IMR-90 (cell line): ENCODE measurements at regions not wholly inside any gene's neighbourhood (a gene's known extent, or its start where the extent isn't known, plus 50 kb on each side); places are given as distances from the start of the nearest gene placed in this dataset.

Experiments used
- ATAC-seq: fragments of 200-7000 bp; cut with Tn5 transposase; 2 replicates; pipeline ENCODE4 v1.9.1; 2020; ENCODE audit warnings: low read depth, mild to moderate bottlenecking, moderate library complexity
- BruUV-seq: library from RNA; stranded (reverse); fragments of 400-500 nt; replicated peaks from 2 replicates; lab custom pipeline; 2021; lab: Mats Ljungman, UMichigan
- CTCF ChIA-PET: fragments of 300-600 bp; formaldehyde crosslinking; extraction: SDS; loops from one replicate; lab custom pipeline; 2021; ENCODE audit warnings: antibody characterized with exemption; lab: Yijun Ruan, JAX
- POLR2A ChIA-PET: fragments of 300-600 bp; sonication (Branson Sonifier 250); formaldehyde crosslinking; loops from one replicate; lab custom pipeline; 2022; ENCODE audit warnings: antibody characterized with exemption; ENCODE audit not compliant: unreplicated experiment; lab: Charles Lee
- DNase-seq: peaks from one replicate; pipeline ENCODE4 v3.0.0; 2013
- H2AFZ ChIP-seq: replicated peaks from 2 replicates; pipeline ENCODE3; 2013; ENCODE audit warnings: low read length, mild to moderate bottlenecking; ENCODE audit not compliant: poor library complexity
- H2AK5ac ChIP-seq: 2 replicates; pipeline ENCODE4 v1.6.1; 2013; ENCODE audit warnings: low read depth, low read length, inconsistent platforms
- H2AK9ac ChIP-seq: replicated peaks from 2 replicates; pipeline ENCODE3; 2013; ENCODE audit warnings: mild to moderate bottlenecking, low read depth, low read length, moderate library complexity; ENCODE audit not compliant: poor library complexity
- H2BK120ac ChIP-seq: 2 replicates; pipeline ENCODE4 v1.6.1; 2013; ENCODE audit warnings: low read depth, low read length, inconsistent platforms
- H2BK15ac ChIP-seq: 3 replicates; pipeline ENCODE4 v1.6.1; 2013; ENCODE audit warnings: low read depth, low read length, inconsistent platforms
- H2BK20ac ChIP-seq: 2 replicates; pipeline ENCODE4 v1.6.1; 2013; ENCODE audit warnings: low read depth, mild to moderate bottlenecking, inconsistent platforms, low read length, moderate library complexity
- H2BK5ac ChIP-seq: 2 replicates; pipeline ENCODE4 v1.6.1; 2013; ENCODE audit warnings: mild to moderate bottlenecking, low read depth, low read length, inconsistent platforms; ENCODE audit not compliant: poor library complexity, severe bottlenecking
- H3K14ac ChIP-seq: replicated peaks from 2 replicates; pipeline ENCODE4 v1.6.1; 2013; ENCODE audit warnings: low read depth, low read length, inconsistent platforms
- H3K18ac ChIP-seq: 2 replicates; pipeline ENCODE4 v1.6.1; 2013; ENCODE audit warnings: low read depth, low read length, control low read depth
- H3K23ac ChIP-seq: 2 replicates; pipeline ENCODE4 v1.6.1; 2013; ENCODE audit warnings: low read depth, low read length, inconsistent platforms
- H3K27ac ChIP-seq: 2 replicates; pipeline ENCODE4 v1.5.1; 2013; ENCODE audit warnings: mild to moderate bottlenecking, control low read depth, low read length; ENCODE audit not compliant: insufficient read depth
- H3K27me3 ChIP-seq: 2 replicates; pipeline ENCODE4 v1.6.1; 2013; ENCODE audit warnings: low read length; ENCODE audit not compliant: control insufficient read depth, insufficient read depth
- H3K36me3 ChIP-seq: 2 replicates; pipeline ENCODE4 v1.6.1; 2013; ENCODE audit warnings: low read length, mixed read lengths; ENCODE audit not compliant: control insufficient read depth, insufficient read depth
- H3K4ac ChIP-seq: 2 replicates; pipeline ENCODE4 v1.6.1; 2013; ENCODE audit warnings: low read depth, low read length, inconsistent platforms
- H3K4me1 ChIP-seq: 2 replicates; pipeline ENCODE4 v1.6.1; 2013; ENCODE audit warnings: low read length, mixed read lengths; ENCODE audit not compliant: control insufficient read depth, insufficient read depth
- H3K4me2 ChIP-seq: 2 replicates; pipeline ENCODE4 v1.6.1; 2013; ENCODE audit warnings: low read depth, mild to moderate bottlenecking, control low read depth, low read length, moderate library complexity
- H3K4me3 ChIP-seq: 2 replicates; pipeline ENCODE4 v1.5.1; 2013; ENCODE audit warnings: low read depth, mild to moderate bottlenecking, control low read depth, low read length, moderate library complexity; ENCODE audit not compliant: insufficient read depth
- H3K56ac ChIP-seq: 2 replicates; pipeline ENCODE4 v1.6.1; 2013; ENCODE audit warnings: low read length, inconsistent platforms; ENCODE audit not compliant: insufficient read depth; ENCODE audit errors: extremely low read depth
- H3K79me1 ChIP-seq, 2 experiments: 2 replicates each; pipeline ENCODE4 v1.6.1; 2013; ENCODE audit warnings: low read length in 2 of 2, inconsistent platforms in 1 of 2, low read depth in 1 of 2
- H3K9ac ChIP-seq: 2 replicates; pipeline ENCODE4 v1.6.1; 2013; ENCODE audit warnings: low read depth, low read length, control low read depth
- H3K9me1 ChIP-seq: 2 replicates; pipeline ENCODE4 v1.6.1; 2013; ENCODE audit warnings: low read length, inconsistent platforms; ENCODE audit not compliant: insufficient read depth
- H3K9me3 ChIP-seq: 2 replicates; pipeline ENCODE4 v1.6.1; 2013; ENCODE audit warnings: low read length; ENCODE audit not compliant: control insufficient read depth, insufficient read depth
- H4K20me1 ChIP-seq: 2 replicates; pipeline ENCODE4 v1.6.1; 2013; ENCODE audit warnings: low read length, inconsistent platforms; ENCODE audit not compliant: insufficient read depth
- H4K5ac ChIP-seq: 2 replicates; pipeline ENCODE4 v1.6.1; 2013; ENCODE audit warnings: mild to moderate bottlenecking, low read depth, low read length, control low read depth
- H4K8ac ChIP-seq, 2 experiments: 2 replicates each; pipeline ENCODE4 v1.6.1; 2013; ENCODE audit warnings: low read depth in 2 of 2, low read length in 2 of 2, control low read depth in 1 of 2, inconsistent platforms in 1 of 2
- H4K91ac ChIP-seq: 2 replicates; pipeline ENCODE4 v1.6.1; 2013; ENCODE audit warnings: low read depth, low read length, inconsistent platforms; ENCODE audit not compliant: insufficient read depth
- BHLHE40 ChIP-seq: fragments of 150-350 bp; IDR thresholded peaks from 2 replicates; pipeline ENCODE4 v1.6.1; 2016; ENCODE audit warnings: mild to moderate bottlenecking, low read depth, low read length
- CEBPB ChIP-seq: IDR thresholded peaks from 2 replicates; pipeline ENCODE4 v1.6.1; 2012; ENCODE audit warnings: low read depth, low read length, improper control_type of control experiment
- CHD1 ChIP-seq: IDR thresholded peaks from 2 replicates; pipeline ENCODE4 v1.6.1; 2012; ENCODE audit warnings: low read depth, low read length, improper control_type of control experiment
- FOS ChIP-seq: fragments of 150-350 bp; IDR thresholded peaks from 2 replicates; pipeline ENCODE4 v1.6.1; 2016; ENCODE audit warnings: low read depth, low read length
- MAFK ChIP-seq: IDR thresholded peaks from 2 replicates; pipeline ENCODE4 v1.6.1; 2012; ENCODE audit warnings: low read depth, low read length, improper control_type of control experiment
- MAZ ChIP-seq: IDR thresholded peaks from 2 replicates; pipeline ENCODE4 v1.6.1; 2012; ENCODE audit warnings: low read depth, mild to moderate bottlenecking, low read length, improper control_type of control experiment, moderate library complexity, borderline replicate concordance
- NFE2L2 ChIP-seq: fragments of 150-350 bp; IDR thresholded peaks from 2 replicates; pipeline ENCODE4 v1.6.1; 2016; ENCODE audit warnings: low read depth, mild to moderate bottlenecking, low read length
- POLR2A ChIP-seq: IDR thresholded peaks from 2 replicates; pipeline ENCODE4 v1.6.1; 2012; ENCODE audit warnings: mild to moderate bottlenecking, low read depth, low read length
- RAD21 ChIP-seq: IDR thresholded peaks from 2 replicates; pipeline ENCODE4 v1.6.1; 2012; ENCODE audit warnings: low read length, improper control_type of control experiment
- RCOR1 ChIP-seq: IDR thresholded peaks from 2 replicates; pipeline ENCODE4 v1.6.1; 2012; ENCODE audit warnings: mild to moderate bottlenecking, low read length, improper control_type of control experiment; ENCODE audit not compliant: insufficient replicate concordance
- SMC3 ChIP-seq: fragments of 150-350 bp; IDR thresholded peaks from 2 replicates; pipeline ENCODE4 v1.6.1; 2016; ENCODE audit warnings: low read depth, mild to moderate bottlenecking, antibody characterized with exemption, low read length, moderate library complexity
- WGBS, 2 experiments: methylation state at CpG; one replicate each; pipeline versions ENCODE4 v1.1.5 to v1.1.7; 2013; ENCODE audit warnings: missing lambda C conversion rate in 2 of 2; ENCODE audit not compliant: insufficient read length in 1 of 2; ENCODE audit errors: extremely low coverage in 2 of 2; 5-methylcytosine and 5-hydroxymethylcytosine counted together
- dilution Hi-C: fragments of 300-500 bp; cut with HindIII; formaldehyde crosslinking; loops from one replicate; pipeline ENCODE4 v1.14.3; 2018; ENCODE audit warnings: low sequenced_read_pairs; ENCODE audit not compliant: unreplicated experiment
- in situ Hi-C: fragments of 300-500 bp; cut with MboI; formaldehyde crosslinking; loops from 3 replicates; pipeline ENCODE4 v1.14.3; 2019; ENCODE audit warnings: low sequenced_read_pairs, inconsistent platforms, mixed read lengths
- intact Hi-C: fragments of 100-400 bp; cut with micrococcal nuclease; formaldehyde crosslinking; loops from 2 replicates; pipeline ENCODE4 v1.10.0; 2022
- TF ChIP-seq, protein P1 (sequence below): fragments of 150-350 bp; IDR thresholded peaks from 2 replicates; pipeline ENCODE4 v1.6.1; 2017; ENCODE audit warnings: mild to moderate bottlenecking, antibody characterized with exemption, low read length, low read depth
- TF ChIP-seq, protein P2 (sequence below): conservative IDR thresholded peaks from 2 replicates; pipeline ENCODE4 v1.5.1; 2012; ENCODE audit warnings: mild to moderate bottlenecking, low read depth, low read length, improper control_type of control experiment

DNA sequence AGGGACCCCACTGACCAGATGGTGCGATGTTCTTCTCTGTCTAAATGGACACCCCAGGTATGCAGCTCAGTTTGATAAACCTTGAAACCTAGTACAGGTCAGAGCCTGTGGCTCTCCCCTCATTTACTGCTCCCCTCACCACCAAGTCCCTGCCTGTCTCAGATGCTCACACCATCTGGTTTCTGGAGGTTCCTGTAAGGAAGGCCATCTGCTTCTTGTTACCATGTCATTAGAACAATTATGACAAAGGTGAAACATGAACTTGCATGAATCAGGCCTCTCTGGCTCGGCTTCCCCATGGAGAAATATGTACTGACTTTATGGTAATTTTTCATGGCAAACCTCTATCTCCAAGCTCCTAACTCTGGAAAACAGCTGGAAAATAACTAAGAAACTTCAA, 965.7 kb downstream of the UQCRFS1 start:
- Histone ChIP-seq H4K8ac (no peak overlapping the region), H3K56ac (no peak overlapping the region), H3K27me3 (no peaks in the 10 kb centered on the region), H4K5ac (no peak overlapping the region), H4K91ac (no peak overlapping the region), H3K4me3 (no peak overlapping the region), H2AFZ (no peak overlapping the region), H3K18ac (no peak overlapping the region), H3K9me3 (peaks cover 28% of the 10 kb centered on the region), H4K20me1 (no peaks in the 10 kb centered on the region), H3K23ac (no peak overlapping the region), H2BK120ac (no peak overlapping the region), H2AK9ac (no peak overlapping the region), H3K9ac (no peak overlapping the region), H3K9me1 (no peaks in the 10 kb centered on the region), H3K4me2 (no peak overlapping the region), H2AK5ac (no peak overlapping the region), H3K4me1 (no peaks in the 10 kb centered on the region), H2BK20ac (no peak overlapping the region), H3K79me1 (no peaks in the 10 kb centered on the region), H3K14ac (no peak overlapping the region), H2BK5ac (no peak overlapping the region), H3K4ac (no peak overlapping the region), H3K36me3 (no peaks in the 10 kb centered on the region), H3K27ac (no peak overlapping the region), H2BK15ac (no peak overlapping the region)
- dilution Hi-C loops (no loop called here), in situ Hi-C loops (no loop called here), intact Hi-C loops (no loop called here)
- TF ChIP-seq POLR2A (no peak), CHD1 (no peak), MAFK (no peak), BHLHE40 (no peak), NFE2L2 (no peak), RCOR1 (no peak), MAZ (no peak), FOS (no peak), SMC3 (no peak), CEBPB (no peak), RAD21 (no peak)
- TF ChIP-seq, protein P1, sequence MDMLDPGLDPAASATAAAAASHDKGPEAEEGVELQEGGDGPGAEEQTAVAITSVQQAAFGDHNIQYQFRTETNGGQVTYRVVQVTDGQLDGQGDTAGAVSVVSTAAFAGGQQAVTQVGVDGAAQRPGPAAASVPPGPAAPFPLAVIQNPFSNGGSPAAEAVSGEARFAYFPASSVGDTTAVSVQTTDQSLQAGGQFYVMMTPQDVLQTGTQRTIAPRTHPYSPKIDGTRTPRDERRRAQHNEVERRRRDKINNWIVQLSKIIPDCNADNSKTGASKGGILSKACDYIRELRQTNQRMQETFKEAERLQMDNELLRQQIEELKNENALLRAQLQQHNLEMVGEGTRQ, result no peak
- TF ChIP-seq, protein P2, sequence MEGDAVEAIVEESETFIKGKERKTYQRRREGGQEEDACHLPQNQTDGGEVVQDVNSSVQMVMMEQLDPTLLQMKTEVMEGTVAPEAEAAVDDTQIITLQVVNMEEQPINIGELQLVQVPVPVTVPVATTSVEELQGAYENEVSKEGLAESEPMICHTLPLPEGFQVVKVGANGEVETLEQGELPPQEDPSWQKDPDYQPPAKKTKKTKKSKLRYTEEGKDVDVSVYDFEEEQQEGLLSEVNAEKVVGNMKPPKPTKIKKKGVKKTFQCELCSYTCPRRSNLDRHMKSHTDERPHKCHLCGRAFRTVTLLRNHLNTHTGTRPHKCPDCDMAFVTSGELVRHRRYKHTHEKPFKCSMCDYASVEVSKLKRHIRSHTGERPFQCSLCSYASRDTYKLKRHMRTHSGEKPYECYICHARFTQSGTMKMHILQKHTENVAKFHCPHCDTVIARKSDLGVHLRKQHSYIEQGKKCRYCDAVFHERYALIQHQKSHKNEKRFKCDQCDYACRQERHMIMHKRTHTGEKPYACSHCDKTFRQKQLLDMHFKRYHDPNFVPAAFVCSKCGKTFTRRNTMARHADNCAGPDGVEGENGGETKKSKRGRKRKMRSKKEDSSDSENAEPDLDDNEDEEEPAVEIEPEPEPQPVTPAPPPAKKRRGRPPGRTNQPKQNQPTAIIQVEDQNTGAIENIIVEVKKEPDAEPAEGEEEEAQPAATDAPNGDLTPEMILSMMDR, result no peak
- BruUV-seq, result no TSS peak
- ATAC-seq, result no peak
- no CpG with 5 or more reads among the region's 2 CpGs for WGBS, 2 experiments
- ChIA-PET POLR2A (no interaction called here), CTCF (no interaction called here)
- DNase-seq, result no peak
